CD4-positive, alpha-beta T cell treated with Interleukin-15 for 4 hours (primary cell): ENCODE measurements at regions not wholly inside any gene's neighbourhood (a gene's known extent, or its start where the extent isn't known, plus 50 kb on each side); places are given as distances from the start of the nearest gene placed in this dataset.
"Not testable (repeated sequence)": the region's sequence is repeated elsewhere in the genome, so short reads cannot be mapped to it uniquely, and the experiment has no call there.

Experiments used
- DNase-seq: peaks from one replicate; pipeline ENCODE4 v3.0.0-alpha.2; 2020; ENCODE audit warnings: low spot score

GRCh38 chr5:12573916-12574297 is 669.7 kb upstream of the CTNND2 start:
- DNase-seq: not testable (repeated sequence)

GRCh38 chr5:12570688-12571087 is 666.4 kb upstream of the CTNND2 start:
- DNase-seq: no peak

GRCh38 chr5:12566441-12566840 is 662.2 kb upstream of the CTNND2 start:
- DNase-seq: no peak

- DNase-seq: no peak
Measured at GRCh38 chr5:12557012-12557411, 652.8 kb upstream of the CTNND2 start.

GRCh38 chr5:12526113-12526512 is 621.9 kb upstream of the CTNND2 start:
- no peak for DNase-seq

GRCh38 chr5:12522116-12522515 is 617.9 kb upstream of the CTNND2 start:
- DNase-seq: no peak

- not testable (repeated sequence) for DNase-seq
Measured at GRCh38 chr5:12504983-12505382, 600.7 kb upstream of the CTNND2 start.

GRCh38 chr5:12488161-12488560 is 583.9 kb upstream of the CTNND2 start:
- DNase-seq: no peak

GRCh38 chr5:12480487-12480886 is 576.2 kb upstream of the CTNND2 start:
- DNase-seq: no peak

- no peak for DNase-seq
Measured at GRCh38 chr5:12477554-12477953, 573.3 kb upstream of the CTNND2 start.

GRCh38 chr5:12467799-12468198 is 563.6 kb upstream of the CTNND2 start:
- DNase-seq: no peak

GRCh38 chr5:12460493-12461261 is 556.4 kb upstream of the CTNND2 start:
- no peak for DNase-seq

GRCh38 chr5:12459326-12459725 is 555.1 kb upstream of the CTNND2 start:
- DNase-seq: no peak

- DNase-seq: no peak
Measured at GRCh38 chr5:12419075-12419474, 514.8 kb upstream of the CTNND2 start.

GRCh38 chr5:12413585-12413984 is 509.3 kb upstream of the CTNND2 start:
- DNase-seq: no peak

- no peak for DNase-seq
Measured at GRCh38 chr5:12413075-12413474, 508.8 kb upstream of the CTNND2 start.

GRCh38 chr5:12399868-12400267 is 495.6 kb upstream of the CTNND2 start:
- no peak for DNase-seq

- DNase-seq: no peak
Measured at GRCh38 chr5:12392246-12392645, 488.0 kb upstream of the CTNND2 start.

- DNase-seq: no peak
Measured at GRCh38 chr5:12385095-12385494, 480.8 kb upstream of the CTNND2 start.

- no peak for DNase-seq
Measured at GRCh38 chr5:12384005-12384404, 479.8 kb upstream of the CTNND2 start.

GRCh38 chr5:12367973-12368372 is 463.7 kb upstream of the CTNND2 start:
- DNase-seq: no peak

- DNase-seq: no peak
Measured at GRCh38 chr5:12360218-12360617, 456.0 kb upstream of the CTNND2 start.

- no peak for DNase-seq
Measured at GRCh38 chr5:12358371-12359090, 454.3 kb upstream of the CTNND2 start.

GRCh38 chr5:12357626-12358025 is 453.4 kb upstream of the CTNND2 start:
- no peak for DNase-seq
